AG04449 (cell line): ENCODE measurements at regions not wholly inside any gene's neighbourhood (a gene's known extent, or its start where the extent isn't known, plus 50 kb on each side); places are given as distances from the start of the nearest gene placed in this dataset.
"Not testable (repeated sequence)": the region's sequence is repeated elsewhere in the genome, so short reads cannot be mapped to it uniquely, and the experiment has no call there.

Experiments
- CTCF ChIA-PET: fragments of 350-600 bp; formaldehyde crosslinking; extraction: SDS; loops from one replicate; lab custom pipeline; 2021; ENCODE audit warnings: antibody characterized with exemption; lab: Yijun Ruan, JAX
- POLR2A ChIA-PET: fragments of 400-600, 350-600 bp; formaldehyde crosslinking; extraction: SDS; loops from one replicate; lab custom pipeline; 2020; ENCODE audit warnings: antibody characterized with exemption, inconsistent platforms; lab: Yijun Ruan, JAX
- DNase-seq: peaks from one replicate; pipeline ENCODE4 v3.0.0-alpha.2; 2010; ENCODE audit warnings: low read depth, low spot score
- H3K4me3 ChIP-seq: 2 replicates; pipeline ENCODE4 v1.5.1; 2011; ENCODE audit warnings: low read depth, mild to moderate bottlenecking, control low read depth, low read length
- CTCF ChIP-seq: IDR thresholded peaks from one replicate; pipeline ENCODE4 v1.5.1; 2011; ENCODE audit warnings: mild to moderate bottlenecking, moderate library complexity, low read length, control low read depth, inconsistent platforms; ENCODE audit not compliant: insufficient read depth; ENCODE audit errors: missing control alignments

- no peak for TF ChIP-seq CTCF
- DNase-seq, result no peak
- CTCF ChIA-PET, result interaction anchor here (0.7 to 1.1 kb wide), 2 partner anchors 12 to 289 kb away, joined by 3 read pairs; no protein-coding TSS in a partner anchor
- H3K4me3 ChIP-seq, result no peak overlapping the region
- POLR2A ChIA-PET, result no interaction called here
Observed at GRCh38 chr9:79433703-79434102, 138.1 kb upstream of the TLE4 start.

GRCh38 chr9:79439221-79439620, 132.5 kb upstream of the TLE4 start:
- DNase-seq, CTCF ChIA-PET, POLR2A ChIA-PET, H3K4me3 ChIP-seq: not testable (repeated sequence)

GRCh38 chr9:79446523-79447307, 125.0 kb upstream of the TLE4 start:
- TF ChIP-seq CTCF, result no peak
- no peak for DNase-seq
- ChIA-PET POLR2A (no interaction called here), CTCF (interaction anchor here (1.1 kb wide), 1 partner anchor 23 kb away, joined by 3 read pairs; no protein-coding TSS in a partner anchor)
- no peak overlapping the region for H3K4me3 ChIP-seq

GRCh38 chr9:79447308-79447605, 124.5 kb upstream of the TLE4 start:
- TF ChIP-seq CTCF, result no peak
- ChIA-PET POLR2A (no interaction called here), CTCF (no interaction called here)
- no peak for DNase-seq
- H3K4me3 ChIP-seq, result no peak overlapping the region

GRCh38 chr9:79447762-79448161, 124.0 kb upstream of the TLE4 start:
- POLR2A ChIA-PET, result no interaction called here
- TF ChIP-seq CTCF, result no peak
- no peak overlapping the region for H3K4me3 ChIP-seq

GRCh38 chr9:79452265-79452664, 119.5 kb upstream of the TLE4 start:
- CTCF ChIA-PET, result no interaction called here

More at GRCh38 chr9:79447762-79448161, 124.0 kb upstream of the TLE4 start:
- CTCF ChIA-PET, result no interaction called here
- DNase-seq, result no peak

More at GRCh38 chr9:79452265-79452664, 119.5 kb upstream of the TLE4 start:
- no peak overlapping the region for H3K4me3 ChIP-seq
- DNase-seq, result no peak
- POLR2A ChIA-PET, result no interaction called here
- TF ChIP-seq CTCF, result no peak
